H54 (cell line): ENCODE measurements at regions not wholly inside any gene's neighbourhood (a gene's known extent, or its start where the extent isn't known, plus 50 kb on each side); places are given as distances from the start of the nearest gene placed in this dataset.

Experiments used
- DNase-seq: peaks from one replicate; pipeline ENCODE4 v3.0.0; 2011; ENCODE audit warnings: low spot score, mixed read lengths; ENCODE audit not compliant: insufficient read length
- FAIRE-seq: peaks from 3 replicates; lab custom pipeline; 2011; peaks lifted over from hg19 to GRCh38; lab: Jason Lieb, UNC
- POLR2A ChIP-seq: IDR thresholded peaks from 2 replicates; pipeline ENCODE4 v1.6.1; 2011; ENCODE audit warnings: low read depth, mild to moderate bottlenecking, low read length

DNA sequence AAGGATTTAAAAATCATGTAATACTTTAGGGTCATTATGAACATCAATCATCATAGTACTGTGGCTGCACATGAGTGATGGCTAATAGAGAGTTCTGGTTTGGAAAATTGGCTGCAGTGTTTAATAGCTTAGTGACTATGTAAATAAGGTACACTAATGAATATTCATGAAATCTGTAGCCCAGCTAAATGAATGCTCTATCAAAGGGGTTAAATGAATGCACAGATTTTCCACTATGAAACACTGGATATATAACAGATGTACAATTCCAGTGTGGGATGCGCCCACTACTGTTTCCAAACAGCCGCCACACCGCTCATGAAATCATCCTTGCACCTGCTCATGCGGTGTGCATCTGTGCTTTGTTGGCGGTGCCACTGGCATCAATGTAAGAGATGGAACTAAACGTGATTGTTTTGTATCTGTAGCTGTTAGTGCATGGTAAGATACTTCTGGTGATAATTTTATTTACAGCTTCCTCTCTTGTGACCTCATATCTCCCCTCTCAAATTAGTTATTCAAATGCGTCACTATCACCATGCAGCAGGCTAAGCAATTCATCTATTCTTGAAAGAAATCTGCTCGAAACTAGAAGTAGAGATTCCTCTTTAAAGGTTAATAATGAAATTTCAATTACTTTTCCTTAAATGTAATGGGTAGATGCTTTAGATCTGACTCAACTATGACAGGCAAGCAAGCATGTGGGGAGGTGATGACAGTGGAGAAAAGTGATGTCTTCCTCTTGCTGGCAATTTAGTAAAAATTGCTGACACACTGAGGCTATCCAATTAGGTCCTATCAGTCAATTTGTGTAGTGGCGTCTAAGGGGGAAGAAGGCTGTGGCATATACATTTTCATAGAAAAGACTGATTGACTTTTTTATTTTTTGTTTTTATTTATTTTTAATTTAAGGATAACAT lies 433.6 kb downstream of the AEBP2 start:
- DNase-seq (no peak), FAIRE-seq (no peak)
- no peak for TF ChIP-seq POLR2A

DNA sequence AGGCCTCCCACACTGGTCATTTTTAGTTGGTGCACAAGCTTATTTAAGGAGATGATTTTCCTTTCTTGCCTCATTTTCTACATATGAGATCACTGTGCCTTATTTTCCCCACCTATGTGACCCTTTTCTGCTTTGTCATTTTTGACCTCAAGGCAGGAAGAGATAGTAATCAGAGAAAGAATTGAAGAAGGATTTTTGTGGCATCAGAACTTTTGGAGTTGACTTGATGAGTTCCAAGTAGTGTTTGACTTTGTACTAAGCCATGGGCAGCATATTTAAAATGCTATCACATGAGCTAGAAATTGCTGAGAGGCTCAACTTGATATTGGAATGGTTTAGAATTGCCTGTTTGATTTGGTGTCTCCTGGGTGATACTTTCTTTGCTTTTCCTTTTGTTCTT lies 440.8 kb downstream of the AEBP2 start:
- FAIRE-seq (no peak), DNase-seq (no peak)
- TF ChIP-seq POLR2A: no peak

DNA sequence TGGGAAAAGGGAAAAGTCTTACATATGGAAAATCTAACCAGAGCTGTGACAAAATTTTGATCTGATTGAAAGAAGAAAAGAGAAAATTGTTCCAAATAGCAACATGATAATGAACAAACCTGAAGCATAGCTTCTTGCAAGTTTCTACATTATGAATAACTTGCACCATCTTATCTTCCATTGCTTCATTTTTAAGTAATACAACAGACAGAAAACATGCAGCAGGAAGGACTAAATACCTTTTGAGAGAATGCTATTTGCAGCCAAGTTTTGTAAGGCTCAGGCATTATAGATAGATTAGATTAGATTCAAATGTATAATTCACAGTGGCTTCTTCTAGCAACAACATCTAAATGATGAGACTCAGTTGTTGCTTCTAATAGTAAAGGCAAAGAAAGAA lies 441.4 kb downstream of the AEBP2 start:
- no peak for FAIRE-seq

DNA sequence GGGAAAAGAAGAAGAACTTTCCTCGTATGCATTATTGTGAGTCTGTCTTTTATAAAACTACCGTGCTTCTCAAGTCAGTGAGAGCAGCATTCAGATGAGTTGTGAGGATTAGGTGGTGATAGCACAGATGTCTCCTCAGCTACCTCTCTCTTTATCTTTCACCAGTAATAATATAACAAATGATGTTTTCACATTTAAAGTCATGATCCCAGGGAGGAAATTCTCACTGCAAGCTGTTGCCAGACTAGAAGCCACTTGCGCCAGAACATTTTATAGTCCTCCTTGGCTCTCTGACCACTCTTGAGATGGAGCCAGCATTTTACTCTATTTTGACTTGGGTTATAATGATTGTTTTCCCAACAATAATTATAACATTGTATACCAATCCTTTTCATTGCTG lies 443.1 kb downstream of the AEBP2 start:
- FAIRE-seq (no peak), DNase-seq (no peak)
- no peak for TF ChIP-seq POLR2A

More for the DNA sequence above, 441.4 kb downstream of the AEBP2 start:
- no peak for TF ChIP-seq POLR2A
- DNase-seq: no peak

DNA sequence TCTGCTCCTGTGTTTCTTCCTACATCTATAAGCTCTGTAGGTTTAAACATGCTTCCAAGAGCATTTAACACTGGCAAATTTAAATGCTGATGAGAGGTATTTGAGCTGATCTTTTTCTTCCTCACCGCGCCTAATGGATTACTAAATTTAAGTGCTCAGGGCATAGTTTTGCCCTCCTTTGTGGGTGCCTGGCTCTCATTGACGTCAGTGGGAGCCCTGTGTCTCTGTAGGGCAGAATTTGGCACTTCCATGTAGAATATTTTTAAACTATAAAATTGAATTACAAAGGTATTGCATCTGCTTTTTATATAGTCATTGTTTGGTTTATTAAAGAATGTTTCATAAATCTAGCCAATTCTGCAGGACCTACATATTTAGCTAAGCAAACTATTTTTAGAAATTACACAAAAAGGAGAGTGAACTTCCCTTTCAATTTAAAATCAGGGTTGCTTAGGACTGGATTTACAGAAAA lies 444.8 kb downstream of the AEBP2 start:
- TF ChIP-seq POLR2A: no peak
- FAIRE-seq: no peak

DNA sequence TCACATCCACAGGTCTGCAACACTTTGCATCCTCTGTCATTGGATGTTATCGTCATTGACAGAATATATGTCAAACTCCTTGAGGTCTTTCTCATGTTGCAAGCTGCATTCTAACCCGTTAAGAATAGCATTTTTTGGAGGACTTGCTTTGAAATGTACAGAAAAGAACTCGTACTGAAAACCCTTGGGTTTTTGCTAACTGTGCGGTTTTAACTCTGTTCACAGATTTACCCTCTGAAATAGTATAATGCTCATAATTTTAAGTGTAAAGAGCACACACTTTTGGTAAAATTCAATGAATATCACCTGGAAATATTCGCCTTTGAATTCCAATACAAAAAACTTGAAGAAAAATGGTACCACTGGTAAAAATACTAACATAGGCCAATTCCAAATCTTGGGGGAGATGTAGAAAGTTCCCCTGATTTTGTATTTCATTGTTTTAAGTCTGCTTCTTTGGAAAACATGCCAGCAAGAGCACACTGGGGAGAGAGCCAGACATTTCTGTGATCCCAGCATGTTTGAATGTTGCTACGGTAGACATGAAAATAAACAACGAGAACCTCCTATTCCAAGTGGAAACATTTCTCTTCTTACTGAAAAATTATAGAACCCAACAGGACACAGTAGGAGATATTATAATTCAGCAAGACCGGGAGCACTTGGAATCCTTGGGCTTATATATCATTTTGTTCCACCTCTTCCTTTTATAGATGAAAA lies 446.0 kb downstream of the AEBP2 start:
- FAIRE-seq: no peak
- no peak for DNase-seq
- TF ChIP-seq POLR2A: no peak

More for the DNA sequence above, 444.8 kb downstream of the AEBP2 start:
- DNase-seq: no peak

DNA sequence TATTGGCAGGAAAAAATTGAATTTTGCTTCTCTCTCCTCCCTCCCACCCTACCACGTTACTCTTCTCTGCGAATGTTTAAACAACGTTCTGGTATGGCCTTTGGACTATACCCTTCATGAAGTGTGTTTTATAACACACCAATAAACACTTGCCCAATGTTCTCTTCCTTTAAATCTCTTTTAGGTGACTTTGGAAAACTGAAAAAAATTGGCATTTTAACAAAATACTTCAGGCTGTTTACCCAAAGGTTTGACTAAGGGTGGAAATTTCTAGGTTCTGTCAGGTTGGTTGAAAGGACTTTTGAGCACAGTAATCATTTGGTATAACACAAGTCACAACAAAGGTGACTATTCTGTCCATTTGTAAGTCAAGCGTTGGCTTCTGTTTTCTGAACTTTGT lies 446.8 kb downstream of the AEBP2 start:
- no peak for FAIRE-seq
- no peak for DNase-seq
- no peak for TF ChIP-seq POLR2A

DNA sequence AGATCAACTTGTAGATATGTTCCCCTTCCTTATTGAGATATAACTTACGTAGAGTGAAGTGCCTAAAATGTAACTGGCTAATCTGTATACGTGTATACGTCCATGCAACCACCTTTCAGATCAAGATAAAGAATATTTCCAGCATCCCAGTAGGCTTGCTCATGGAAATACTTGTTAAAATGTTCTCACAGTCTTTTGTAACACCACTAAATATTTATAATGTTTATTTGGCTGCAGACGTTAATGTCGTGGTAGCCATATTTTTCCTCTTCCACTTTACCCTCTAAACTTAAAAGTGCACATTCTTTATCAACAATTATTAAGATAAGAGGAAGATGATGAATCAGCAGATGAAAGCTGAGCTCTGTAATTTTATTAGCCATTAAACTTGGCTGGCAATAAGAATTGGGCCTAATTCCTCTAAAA lies 447.4 kb downstream of the AEBP2 start:
- FAIRE-seq (no peak), DNase-seq (no peak)
- TF ChIP-seq POLR2A: no peak

DNA sequence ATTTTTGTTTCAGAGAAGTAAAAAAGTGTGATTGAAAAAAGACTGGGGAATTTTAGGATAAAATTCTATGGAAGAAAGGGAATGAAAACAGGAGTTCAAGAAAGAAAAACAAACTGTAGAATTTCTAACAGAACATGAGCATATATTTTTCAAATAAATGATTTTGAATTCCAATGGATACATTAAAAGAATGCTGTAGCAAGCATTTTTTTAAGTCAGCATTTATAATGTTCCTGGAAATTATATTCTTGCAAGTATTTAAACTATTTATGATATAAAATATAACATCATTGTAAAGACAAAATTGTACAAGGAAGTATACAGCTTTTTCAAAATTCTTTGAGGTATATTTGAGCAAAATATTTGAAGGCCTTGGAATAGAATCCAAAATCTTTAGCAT lies 450.7 kb downstream of the AEBP2 start:
- DNase-seq: no peak
- no peak for FAIRE-seq
- TF ChIP-seq POLR2A: no peak

DNA sequence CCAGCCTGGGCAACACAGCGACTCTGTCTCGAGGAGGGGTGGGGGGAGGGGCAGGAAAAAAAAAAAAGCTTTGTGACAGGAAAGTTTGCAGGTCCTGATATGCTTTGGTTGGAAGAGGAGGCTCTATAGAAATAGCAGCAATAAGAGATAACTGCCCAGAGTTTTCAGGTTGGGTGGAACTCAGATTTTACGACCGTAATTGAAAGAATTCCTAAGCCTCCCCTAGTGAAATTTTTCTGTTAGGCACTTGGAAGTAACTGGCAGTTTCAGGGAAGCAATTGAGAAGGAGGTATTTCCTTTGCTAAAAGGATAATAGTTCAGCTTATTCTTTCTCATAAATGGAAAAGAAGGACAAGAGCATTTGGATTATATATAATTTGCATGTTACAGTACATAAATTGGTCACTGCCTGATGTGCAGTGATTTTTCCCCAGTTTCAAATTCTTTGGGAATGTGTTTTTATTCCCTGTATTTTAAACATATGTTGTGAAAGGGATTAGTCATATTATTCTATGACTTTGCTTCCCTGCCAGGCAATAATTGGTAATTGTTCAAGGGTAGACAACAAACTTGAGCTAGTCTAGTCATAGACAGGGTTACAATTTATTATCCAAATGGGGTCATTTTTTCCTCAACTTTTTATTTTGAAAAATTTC lies 452.8 kb downstream of the AEBP2 start:
- no peak for TF ChIP-seq POLR2A
- FAIRE-seq (no peak), DNase-seq (no peak)

DNA sequence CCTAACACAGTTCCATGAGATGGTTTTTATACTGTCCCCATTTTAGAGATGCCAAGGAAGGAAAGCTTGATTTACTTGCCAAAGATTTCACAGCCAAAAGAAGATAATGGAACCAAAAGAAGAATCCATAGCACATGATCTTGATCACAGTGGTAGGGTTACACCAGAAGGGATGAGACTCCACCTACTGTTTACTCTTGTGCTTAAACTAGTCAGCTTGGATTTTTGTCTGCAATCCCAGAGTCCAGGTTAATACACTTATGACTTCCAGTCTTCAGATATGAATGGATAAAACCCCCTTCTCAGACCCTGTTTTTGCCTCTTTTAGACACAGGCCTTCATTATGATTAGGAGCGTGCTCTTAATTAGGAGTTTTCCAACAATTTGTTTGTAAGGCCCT lies 454.2 kb downstream of the AEBP2 start:
- TF ChIP-seq POLR2A: no peak
- no peak for DNase-seq
- no peak for FAIRE-seq

DNA sequence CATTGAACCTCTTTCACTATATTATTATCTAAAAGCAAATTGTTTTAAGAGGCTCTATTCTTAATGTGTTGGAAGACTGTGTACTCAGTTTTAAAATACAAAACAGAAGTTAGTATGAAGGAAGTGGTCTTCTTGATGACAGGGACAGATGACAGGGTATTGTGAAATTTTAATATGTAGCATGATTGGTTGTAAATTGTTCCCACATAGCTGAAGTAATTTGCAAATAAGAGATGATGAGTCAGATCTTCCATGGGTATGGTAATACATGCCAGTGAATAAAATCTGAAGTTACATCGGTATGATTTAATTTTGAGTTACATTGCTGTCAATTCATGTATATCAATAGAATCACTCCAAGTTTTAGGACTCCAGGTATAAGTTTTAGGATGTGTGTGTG lies 454.8 kb downstream of the AEBP2 start:
- TF ChIP-seq POLR2A: no peak
- DNase-seq (no peak), FAIRE-seq (no peak)

DNA sequence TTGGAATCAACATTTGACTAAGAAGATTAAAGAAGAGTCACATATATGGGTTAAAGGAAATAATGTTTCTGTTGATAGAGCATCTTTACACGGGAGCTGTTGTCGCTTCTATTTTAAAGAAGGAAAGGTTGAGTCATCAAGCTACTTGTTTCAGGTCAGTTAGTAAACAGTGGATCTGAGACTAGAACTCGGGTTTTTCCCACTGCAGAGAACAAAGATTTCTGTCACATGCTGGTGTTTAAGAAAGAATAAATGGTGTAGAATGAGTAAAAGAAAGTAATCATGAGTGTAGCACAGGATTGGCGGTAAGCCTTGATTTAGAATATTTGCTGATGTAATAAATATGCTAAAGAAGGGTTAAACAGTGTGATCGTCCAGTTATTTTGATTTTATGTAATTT lies 455.5 kb downstream of the AEBP2 start:
- no peak for FAIRE-seq
- no peak for TF ChIP-seq POLR2A
- no peak for DNase-seq

DNA sequence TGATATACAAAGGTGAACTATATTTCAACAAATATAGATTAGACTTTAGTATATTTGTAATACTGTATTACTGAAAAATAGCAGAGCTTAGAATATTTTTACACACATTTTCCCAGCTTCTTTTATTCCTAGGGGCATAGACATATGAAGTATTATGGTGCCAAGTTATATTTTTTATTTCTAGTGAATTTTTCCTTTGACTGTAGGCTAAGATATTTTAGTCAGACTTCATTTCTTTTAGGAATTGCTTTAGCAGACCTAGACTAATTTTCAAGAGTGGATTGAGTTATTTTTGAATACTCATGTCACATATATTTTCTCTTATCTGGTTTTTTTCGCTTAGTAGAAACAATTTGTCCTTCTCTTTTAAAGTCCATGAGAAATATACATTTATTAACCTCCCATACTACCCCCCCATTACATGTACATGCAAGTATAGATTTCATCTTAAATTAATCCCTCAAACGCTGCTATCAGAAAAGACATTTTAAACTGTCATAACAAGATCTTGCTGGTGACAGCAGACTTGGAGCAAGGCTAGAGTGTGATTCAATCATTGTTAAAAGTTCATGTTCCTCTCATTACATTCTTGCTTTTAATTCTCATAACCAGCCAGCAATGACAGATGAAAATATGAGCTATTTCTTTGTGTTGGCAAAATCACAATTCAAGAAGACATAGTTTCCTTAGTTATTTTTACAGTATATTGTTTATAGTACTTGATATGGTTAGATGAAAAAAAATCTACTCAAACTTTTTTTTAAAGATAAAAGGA lies 456.1 kb downstream of the AEBP2 start:
- FAIRE-seq: no peak
- TF ChIP-seq POLR2A: no peak
- no peak for DNase-seq
